Testis (tissue), 2 donors: ENCODE measurements at regions not wholly inside any gene's neighbourhood (a gene's known extent, or its start where the extent isn't known, plus 50 kb on each side); places are given as distances from the start of the nearest gene placed in this dataset.

Experiments used
- DNase-seq: peaks from one replicate; pipeline ENCODE4 v3.0.0-alpha.2; 2019
- H3K27ac ChIP-seq, 2 donors: fragments of 200-600 bp; sonication (generic); one replicate each; pipeline ENCODE4 v1.5.1; 2019
- H3K27me3 ChIP-seq: fragments of 200-600 bp; sonication (generic); one replicate; pipeline ENCODE4 v1.5.1; 2019
- H3K36me3 ChIP-seq: fragments of 200-600 bp; sonication (generic); one replicate; pipeline ENCODE4 v1.5.1; 2017; ENCODE audit warnings: low read depth; ENCODE audit errors: missing control alignments
- H3K4me1 ChIP-seq: fragments of 200-600 bp; sonication (generic); one replicate; pipeline ENCODE4 v1.5.1; 2019
- H3K4me3 ChIP-seq, 2 donors: fragments of 200-600 bp; sonication (generic); one replicate each; pipeline ENCODE4 v1.5.1; 2017 to 2019
- H3K9me3 ChIP-seq: fragments of 200-600 bp; sonication (generic); one replicate; pipeline ENCODE4 v1.5.1; 2017
- CTCF ChIP-seq, 3 experiments: fragments of 450-650 bp in 2 of 3; fragments of 200-600 bp in 1 of 3; sonication (generic) in 1 of 3; IDR thresholded peaks; one replicate each; pipeline ENCODE4 v1.5.1; 2016 to 2019; ENCODE audit warnings: antibody characterized with exemption in 3 of 3, mild to moderate bottlenecking in 2 of 3, moderate library complexity in 1 of 3
- POLR2A ChIP-seq: fragments of 450-650 bp; IDR thresholded peaks from one replicate; pipeline ENCODE4 v1.6.1; 2017; ENCODE audit warnings: antibody characterized with exemption, mild to moderate bottlenecking, moderate library complexity
- WGBS, 2 donors: methylation state at CpG; one replicate each; pipeline ENCODE4 v1.1.5; 2018; 5-methylcytosine and 5-hydroxymethylcytosine counted together
- intact Hi-C: fragments of 100-400 bp; cut with DNase I; formaldehyde crosslinking; loops from one replicate; pipeline ENCODE4 v1.15.1; 2023; ENCODE audit warnings: low total_unique reads

- H3K4me3 ChIP-seq = no peak overlapping the region
- WGBS, 2 donors = 90 to 92% methylated on average over 5 of the region's 5 CpGs
- no peak overlapping the region for H3K27ac ChIP-seq
- no peaks in the 10 kb centered on the region for H3K27me3 ChIP-seq
- H3K9me3 ChIP-seq = no peaks in the 10 kb centered on the region
- no peak for DNase-seq
- intact Hi-C loops = no loop called here
- no peaks in the 10 kb centered on the region for H3K36me3 ChIP-seq
- TF ChIP-seq CTCF (IDR thresholded peaks at IDR 0.05) = no peak
- no peak for TF ChIP-seq POLR2A
- H3K4me1 ChIP-seq = no peaks in the 10 kb centered on the region
Measured at GRCh38 chr18:10261344-10262276, 192.8 kb upstream of the APCDD1 start.

- DNase-seq = no peak
- no peaks in the 10 kb centered on the region for H3K27me3 ChIP-seq
- intact Hi-C loops = no loop called here
- H3K4me1 ChIP-seq = no peaks in the 10 kb centered on the region
- TF ChIP-seq POLR2A (no peak), CTCF (IDR thresholded peaks at IDR 0.05) (no peak)
- no peaks in the 10 kb centered on the region for H3K9me3 ChIP-seq
- H3K27ac ChIP-seq = no peak overlapping the region
- no peaks in the 10 kb centered on the region for H3K36me3 ChIP-seq
- no peak overlapping the region for H3K4me3 ChIP-seq
- 86 to 97% methylated on average over 9 of the region's 9 CpGs for WGBS, 2 donors
Measured at GRCh38 chr18:10262566-10262965, 191.9 kb upstream of the APCDD1 start.

- intact Hi-C loops = no loop called here
- H3K9me3 ChIP-seq = no peaks in the 10 kb centered on the region
- no peak overlapping the region for H3K27ac ChIP-seq
Measured at GRCh38 chr18:10264260-10264659, 190.2 kb upstream of the APCDD1 start.

GRCh38 chr18:10265560-10266333 is 188.7 kb upstream of the APCDD1 start:
- no peak overlapping the region for H3K4me3 ChIP-seq
- H3K4me1 ChIP-seq = peaks cover 6% of the 10 kb centered on the region
- intact Hi-C loops = no loop called here
- no peaks in the 10 kb centered on the region for H3K27me3 ChIP-seq
- no peaks in the 10 kb centered on the region for H3K9me3 ChIP-seq
- TF ChIP-seq POLR2A = no peak
- no peak for TF ChIP-seq CTCF (IDR thresholded peaks at IDR 0.05)
- no peaks in the 10 kb centered on the region for H3K36me3 ChIP-seq
- no peak for DNase-seq
- no peak overlapping the region for H3K27ac ChIP-seq
- WGBS, 2 donors = 81 to 86% methylated on average over 6 of the region's 6 CpGs

More at GRCh38 chr18:10264260-10264659, 190.2 kb upstream of the APCDD1 start:
- 89 to 96% methylated on average over 7 of the region's 7 CpGs for WGBS, 2 donors
- H3K4me1 ChIP-seq = peaks cover 5% of the 10 kb centered on the region
- DNase-seq = no peak
- no peaks in the 10 kb centered on the region for H3K36me3 ChIP-seq
- no peaks in the 10 kb centered on the region for H3K27me3 ChIP-seq
- TF ChIP-seq CTCF (IDR thresholded peaks at IDR 0.05) (no peak), POLR2A (no peak)
- H3K4me3 ChIP-seq = no peak overlapping the region
